ENCODE measurements at regions not wholly inside any gene's neighbourhood (a gene's known extent, or its start where the extent isn't known, plus 50 kb on each side); places are given as distances from the start of the nearest gene placed in this dataset.

DNA sequence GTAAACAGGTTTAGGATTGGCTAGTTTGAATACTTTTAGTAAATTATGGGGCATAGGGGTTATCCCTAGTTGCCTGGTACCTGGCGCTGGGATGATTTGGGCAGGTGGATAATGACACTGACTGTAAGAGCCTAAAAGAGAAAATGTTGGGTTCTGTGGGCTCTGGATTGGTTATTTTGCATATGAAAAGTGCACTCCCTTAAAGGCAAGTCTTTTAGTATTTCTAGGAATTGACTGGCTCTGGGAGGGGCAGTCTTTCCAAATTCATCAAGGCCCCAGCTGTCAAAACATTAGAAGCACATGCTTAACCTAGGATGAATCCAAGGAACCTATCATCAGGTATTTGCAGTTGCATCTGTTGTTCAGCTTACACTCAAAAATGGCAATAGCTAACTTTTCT lies 454.6 kb upstream of the SORCS1 start:
- no peak for DNase-seq

DNA sequence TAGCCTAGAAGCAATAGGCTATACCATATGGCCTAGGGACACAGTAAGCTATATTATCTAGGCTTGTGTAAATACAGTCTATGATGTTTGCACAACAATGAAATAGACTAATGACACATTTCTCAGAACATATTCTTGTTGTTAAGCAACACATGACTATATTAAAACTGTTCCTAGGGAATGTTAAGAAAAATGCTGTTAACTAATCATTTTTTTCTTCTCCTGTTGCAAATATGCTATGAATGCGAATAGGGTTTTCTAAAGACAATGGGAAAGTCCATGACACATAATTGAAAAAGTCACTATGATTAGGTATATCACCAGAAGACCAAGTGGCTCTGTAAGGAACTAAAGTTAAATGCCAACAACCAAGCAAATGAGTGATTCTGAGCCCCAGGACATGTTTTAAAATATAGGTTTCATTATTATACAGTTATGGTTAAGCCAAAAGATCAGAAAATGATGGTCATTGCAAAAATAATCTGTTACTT lies 454.0 kb upstream of the SORCS1 start:
- no peak for DNase-seq

DNA sequence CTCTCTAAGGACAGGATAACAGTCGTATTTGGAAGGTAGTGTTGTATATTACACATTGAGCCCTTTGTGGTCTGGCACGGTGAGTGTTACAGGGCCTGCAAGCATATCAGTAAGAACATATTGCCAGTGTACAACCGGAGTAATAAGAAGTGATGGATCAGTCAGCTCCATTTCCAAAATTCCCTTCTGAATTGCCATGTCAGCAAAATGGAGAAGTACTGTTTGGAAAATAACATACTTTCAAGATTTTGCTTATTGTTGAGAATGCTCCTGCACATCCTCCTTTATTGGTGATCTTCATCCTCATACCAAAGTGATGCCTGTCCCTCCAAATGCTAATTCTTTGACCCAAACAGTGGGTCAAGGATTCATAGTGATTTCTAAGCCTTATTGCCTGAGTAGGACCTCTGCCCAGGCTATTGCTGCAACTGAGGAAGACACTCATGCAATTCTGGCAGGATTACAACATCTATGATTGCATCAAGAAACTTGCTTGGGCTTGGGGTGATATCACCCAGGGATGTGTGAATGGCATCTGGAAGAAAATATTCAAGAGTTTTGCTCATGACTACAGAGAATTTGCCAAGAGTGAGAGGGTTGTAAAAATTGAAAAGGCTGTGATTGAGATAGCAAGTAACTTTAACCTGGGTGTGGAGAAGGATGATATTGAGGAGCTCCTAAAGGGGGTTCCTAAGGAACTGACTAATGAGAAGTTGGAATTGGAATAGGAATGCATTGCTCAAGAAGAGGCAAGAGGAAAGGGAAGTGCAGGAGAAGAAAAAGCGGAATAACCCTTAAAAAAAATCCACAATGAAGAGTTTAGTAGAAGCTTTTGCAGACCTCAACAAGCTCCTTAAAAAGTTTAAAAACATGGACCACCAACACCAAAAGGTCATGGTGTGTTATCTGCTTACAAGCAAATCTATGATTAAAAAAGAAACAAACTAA lies 452.2 kb upstream of the SORCS1 start:
- DNase-seq, result no peak

- DNase-seq, result no peak
These were observed 451.5 kb upstream of the SORCS1 start for GRCh38 chr10:107616031-107616430.

DNA sequence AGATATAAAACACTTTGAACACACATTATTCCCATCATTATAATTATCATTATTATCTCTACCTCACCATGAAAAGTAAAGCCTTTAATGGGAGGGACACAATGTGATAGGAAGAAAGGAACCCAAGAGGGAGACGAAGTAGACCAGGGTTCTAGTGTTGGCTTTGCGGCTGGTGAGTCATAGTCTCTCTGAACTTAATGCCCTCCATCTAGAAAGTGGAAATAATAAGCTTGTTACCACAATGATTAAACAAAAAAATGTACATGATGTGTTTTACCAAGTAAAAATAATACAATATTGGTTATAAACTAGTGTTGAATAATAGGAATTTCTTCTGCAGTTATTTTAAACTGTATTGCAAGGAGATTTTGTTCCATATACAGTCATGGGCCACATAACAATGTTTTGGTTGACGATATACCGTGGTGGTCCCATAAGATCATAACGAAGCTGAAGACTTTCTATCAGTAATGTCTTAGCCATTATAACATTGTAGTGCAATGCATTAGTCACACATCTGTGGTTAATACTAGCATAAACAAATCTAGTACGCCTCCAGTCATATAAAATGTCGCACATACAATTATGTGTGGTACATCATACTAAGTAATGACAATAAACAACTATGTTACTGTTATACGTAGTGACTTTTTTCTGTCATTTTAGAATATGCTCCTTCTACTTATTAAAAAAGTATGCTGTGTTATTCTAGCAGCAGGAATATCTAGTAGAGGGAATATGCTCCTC lies 450.6 kb upstream of the SORCS1 start:
- no peak for DNase-seq

GRCh38 chr10:107611115-107611514 lies 446.6 kb upstream of the SORCS1 start:
- no peak for DNase-seq

- no peak for DNase-seq
These were observed 424.6 kb upstream of the SORCS1 start for GRCh38 chr10:107589081-107589480.

DNA sequence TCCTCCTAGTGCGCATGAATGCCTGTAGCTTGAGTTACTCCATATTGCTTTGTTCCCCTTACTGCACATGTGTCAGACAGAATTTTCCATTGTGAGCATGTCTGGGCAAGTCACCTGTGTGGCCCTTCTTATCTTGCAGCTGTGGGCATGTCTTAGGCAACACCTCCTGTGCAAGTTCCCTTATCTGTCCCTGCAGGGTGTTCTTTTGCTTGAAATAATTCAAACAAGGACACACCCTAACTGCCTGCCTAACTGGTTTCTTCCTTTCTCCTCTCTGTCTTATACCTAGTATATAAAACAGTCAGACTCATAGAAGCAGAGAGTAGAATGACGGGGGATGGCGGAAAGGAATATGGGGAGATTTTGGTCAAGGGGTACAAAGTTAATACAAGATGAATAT lies 421.1 kb upstream of the SORCS1 start:
- no peak for DNase-seq

GRCh38 chr10:107583974-107584373 lies 419.5 kb upstream of the SORCS1 start:
- no peak for DNase-seq

- DNase-seq, result no peak
These were observed 415.5 kb upstream of the SORCS1 start for GRCh38 chr10:107579970-107580369.

DNA sequence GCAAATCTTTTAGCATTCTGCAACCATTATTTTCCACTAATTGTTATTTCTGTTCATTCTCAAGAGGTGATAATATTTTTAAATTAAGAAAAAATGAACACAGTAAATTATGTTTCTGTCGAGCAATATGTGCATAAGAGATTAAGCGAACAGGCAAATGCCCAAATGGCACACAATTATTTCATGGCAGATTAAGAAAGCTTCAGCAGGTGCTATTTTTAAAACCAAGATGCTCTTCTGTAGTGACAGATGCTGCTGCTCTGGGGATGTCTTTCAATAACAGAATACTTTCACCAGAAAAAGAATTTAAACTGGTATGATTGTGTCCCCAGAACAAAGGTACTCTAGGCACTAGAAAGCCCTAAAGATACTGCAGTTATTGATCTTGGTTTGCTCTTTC lies 412.7 kb upstream of the SORCS1 start:
- no peak for DNase-seq

- DNase-seq, result no peak
These were observed 412.2 kb upstream of the SORCS1 start for GRCh38 chr10:107576746-107577145.

- DNase-seq, result no peak
These were observed 400.5 kb upstream of the SORCS1 start for GRCh38 chr10:107565014-107565413.

GRCh38 chr10:107561136-107561650 lies 396.7 kb upstream of the SORCS1 start:
- no peak for DNase-seq

GRCh38 chr10:107557916-107558315 lies 393.4 kb upstream of the SORCS1 start:
- DNase-seq, result no peak

DNA sequence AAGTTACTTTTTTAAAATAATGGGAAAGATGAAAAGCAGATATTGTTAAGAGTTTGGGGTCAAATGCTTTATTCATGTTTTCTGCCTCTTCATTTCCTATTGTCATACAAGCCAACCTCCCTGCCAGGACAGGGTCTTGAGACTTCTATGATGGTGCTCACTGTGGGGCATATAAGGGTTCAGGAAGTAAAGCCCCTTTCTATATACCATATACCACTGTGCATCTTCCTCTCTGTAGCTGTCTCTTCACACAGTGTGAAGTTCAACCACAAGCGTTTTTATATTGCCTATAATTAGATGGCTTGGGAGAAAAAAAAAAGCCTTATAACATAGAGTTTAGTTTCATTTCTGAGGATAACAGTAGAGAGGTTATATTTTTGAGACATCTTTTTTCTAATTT lies 389.8 kb upstream of the SORCS1 start:
- DNase-seq, result no peak

DNA sequence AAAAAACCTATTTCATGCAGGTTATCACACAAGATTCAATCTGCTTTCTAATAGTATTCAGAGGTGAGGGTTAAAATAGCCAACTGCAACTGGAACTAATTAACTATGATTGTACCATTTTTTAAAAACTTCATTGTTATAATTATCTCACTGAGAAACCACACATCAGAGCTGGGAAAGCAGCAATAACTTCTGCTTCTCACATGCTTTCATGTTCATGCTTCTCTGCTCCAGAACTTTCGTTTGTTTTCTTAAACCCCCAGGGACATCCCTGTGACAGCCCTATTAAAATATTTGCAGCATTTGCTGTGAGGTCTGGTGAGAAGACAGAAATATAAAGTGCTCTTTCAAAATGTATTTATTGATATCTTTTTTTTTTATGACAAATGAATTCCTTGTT lies 389.0 kb upstream of the SORCS1 start:
- DNase-seq, result no peak

DNA sequence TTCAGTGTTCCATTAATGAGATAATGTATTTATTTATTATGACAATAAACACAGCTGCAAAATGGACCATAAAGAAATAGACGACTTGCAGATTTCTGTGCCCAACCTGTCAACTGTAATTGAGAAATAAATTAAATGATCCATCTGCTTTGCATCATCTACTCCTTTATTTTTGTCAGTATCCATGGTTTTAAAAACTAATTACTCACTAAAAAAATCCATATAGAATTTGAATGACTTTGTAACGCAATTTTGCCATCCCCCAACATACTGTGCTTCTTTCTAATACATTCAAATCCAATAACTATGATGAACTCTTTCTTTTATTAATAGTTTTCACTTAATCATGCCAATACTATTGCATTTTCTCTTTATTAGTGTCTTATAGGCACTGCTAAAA lies 388.5 kb upstream of the SORCS1 start:
- no peak for DNase-seq

GRCh38 chr10:107548301-107548700 lies 383.8 kb upstream of the SORCS1 start:
- DNase-seq, result no peak

DNA sequence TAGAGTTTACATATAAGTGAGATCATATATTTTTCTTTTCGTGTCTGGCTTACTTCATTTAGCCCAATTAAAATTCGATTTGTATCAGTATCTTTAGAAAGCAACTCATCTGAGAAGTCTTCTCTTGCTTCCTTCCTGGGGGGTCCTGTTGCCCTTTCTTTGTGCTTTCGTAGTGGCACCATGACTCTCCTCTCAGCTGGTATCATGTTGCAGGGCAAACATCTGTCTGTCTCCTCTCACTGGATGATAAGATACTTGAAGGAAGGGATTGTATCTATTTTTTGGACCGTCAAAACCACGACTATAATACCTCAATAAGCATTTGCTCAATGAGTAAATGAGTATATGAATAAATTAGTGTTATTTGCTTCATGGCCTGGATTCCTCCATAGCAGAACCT lies 382.5 kb upstream of the SORCS1 start:
- no peak for DNase-seq

DNA sequence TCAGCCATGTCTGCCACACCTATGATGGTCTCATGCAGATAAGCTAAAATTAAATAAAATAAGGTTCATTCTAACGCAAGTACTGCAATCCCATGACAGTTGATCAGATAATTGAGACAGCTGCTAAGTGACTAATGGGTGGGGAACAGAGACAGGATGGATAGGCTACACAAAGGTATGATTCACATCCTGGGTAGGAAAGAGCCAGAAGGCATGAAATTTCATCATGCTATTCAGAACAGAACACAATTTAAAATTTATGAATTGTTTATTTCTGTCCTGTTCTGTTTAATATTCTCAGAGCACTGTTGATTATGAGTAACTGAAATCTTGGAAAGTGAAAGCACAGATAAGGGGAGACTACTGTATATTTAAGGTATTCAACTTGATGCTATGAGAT lies 381.8 kb upstream of the SORCS1 start:
- no peak for DNase-seq

DNA sequence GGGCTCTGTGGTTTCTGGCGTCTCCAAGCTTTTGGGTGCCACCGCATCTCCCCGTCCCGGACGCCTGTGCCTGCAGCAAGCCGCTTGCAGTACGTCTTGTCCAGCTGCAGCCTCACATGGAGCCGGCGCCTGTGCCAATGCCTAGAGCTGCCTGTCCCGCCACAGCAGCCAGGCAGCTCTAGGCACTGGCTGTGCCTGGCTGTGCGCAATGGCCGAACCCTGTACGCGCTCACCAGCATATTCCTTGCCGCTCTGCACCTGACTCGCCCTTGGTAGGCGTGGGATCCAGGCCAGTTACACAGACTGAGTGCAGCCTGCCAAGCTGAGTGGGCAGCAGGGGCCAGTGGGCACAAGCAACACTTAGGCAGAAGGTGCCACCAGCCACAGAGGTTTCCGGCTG lies 381.2 kb upstream of the SORCS1 start:
- no peak for DNase-seq

DNA sequence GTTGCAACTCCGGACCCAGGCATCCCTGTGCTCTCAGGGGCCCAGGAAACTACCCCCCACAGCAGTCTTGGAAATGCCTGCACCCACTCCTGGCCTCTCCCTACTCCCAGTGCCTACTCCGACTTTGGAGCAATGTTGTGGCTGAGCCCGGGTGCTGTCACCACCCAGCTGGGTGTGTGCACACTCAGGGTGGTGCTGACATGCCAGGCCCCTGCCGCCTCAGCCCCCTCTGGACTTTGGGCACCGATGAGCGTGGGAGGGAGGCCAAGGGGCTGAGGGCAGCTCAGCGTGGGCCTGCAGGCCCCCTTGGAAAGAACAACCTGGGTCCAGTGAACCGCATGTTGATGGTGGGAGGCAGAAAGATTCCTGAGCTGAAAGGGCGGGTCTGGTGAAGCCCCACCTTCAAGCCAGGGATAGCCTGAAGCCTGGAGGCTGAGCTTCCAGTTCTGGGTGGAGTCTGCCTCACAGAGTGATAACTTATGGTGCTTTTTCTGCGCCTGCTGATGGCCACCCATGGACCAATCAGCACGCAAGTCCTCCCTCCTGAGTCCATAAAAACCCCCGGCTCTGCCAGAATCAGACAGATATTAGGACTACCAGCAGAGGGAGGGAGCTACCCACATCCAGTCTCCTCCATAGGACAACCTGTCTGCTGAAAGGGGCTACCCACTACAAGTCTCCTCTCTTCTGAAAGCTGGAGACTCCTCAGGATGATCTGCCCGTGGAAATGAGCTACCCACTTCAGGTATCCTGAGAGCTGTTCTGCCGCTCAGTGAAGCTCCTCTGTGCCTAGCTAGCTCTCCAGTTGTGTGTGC lies 380.4 kb upstream of the SORCS1 start:
- DNase-seq, result no peak

All from stimulated activated CD4-positive, alpha-beta T cell treated with anti-CD3 and anti-CD28 coated beads, Interleukin-2, amount 100 ng/mL, for 24 hours (primary cell).